HG02840 (cell line): ENCODE measurements at regions not wholly inside any gene's neighbourhood (a gene's known extent, or its start where the extent isn't known, plus 50 kb on each side); places are given as distances from the start of the nearest gene placed in this dataset.

Source experiments
- ATAC-seq: cut with Tn5 transposase; IDR thresholded peaks from one replicate; pipeline ENCODE4 v1.9.1; 2021; ENCODE audit warnings: mild to moderate bottlenecking, moderate library complexity, moderate number of reproducible peaks; ENCODE audit not compliant: unreplicated experiment, low FRiP score

- ATAC-seq: no peak
Observed at GRCh38 chr10:90635111-90635765, 222.6 kb downstream of the HTR7 start.

GRCh38 chr10:90640756-90641155 lies 217.1 kb downstream of the HTR7 start:
- ATAC-seq: no peak

- no peak for ATAC-seq
Observed at GRCh38 chr10:90641731-90642130, 216.1 kb downstream of the HTR7 start.

GRCh38 chr10:90642136-90642535 lies 215.7 kb downstream of the HTR7 start:
- no peak for ATAC-seq

GRCh38 chr10:90642650-90643049 lies 215.2 kb downstream of the HTR7 start:
- no peak for ATAC-seq

- ATAC-seq: no peak
Observed at GRCh38 chr10:90644165-90644564, 213.7 kb downstream of the HTR7 start.

- ATAC-seq: no peak
Observed at GRCh38 chr10:90650858-90651257, 207.0 kb downstream of the HTR7 start.

GRCh38 chr10:90652519-90652918 lies 205.3 kb downstream of the HTR7 start:
- ATAC-seq: no peak

GRCh38 chr10:90658791-90659190 lies 199.0 kb downstream of the HTR7 start:
- no peak for ATAC-seq

- no peak for ATAC-seq
Observed at GRCh38 chr10:90665905-90666662, 191.8 kb downstream of the HTR7 start.

- no peak for ATAC-seq
Observed at GRCh38 chr10:90674461-90674860, 183.4 kb downstream of the HTR7 start.

GRCh38 chr10:90674928-90675327 lies 182.9 kb downstream of the HTR7 start:
- no peak for ATAC-seq

GRCh38 chr10:90675621-90676020 lies 182.2 kb downstream of the HTR7 start:
- ATAC-seq: no peak
